ENCODE measurements at regions not wholly inside any gene's neighbourhood (a gene's known extent, or its start where the extent isn't known, plus 50 kb on each side); places are given as distances from the start of the nearest gene placed in this dataset.

DNA sequence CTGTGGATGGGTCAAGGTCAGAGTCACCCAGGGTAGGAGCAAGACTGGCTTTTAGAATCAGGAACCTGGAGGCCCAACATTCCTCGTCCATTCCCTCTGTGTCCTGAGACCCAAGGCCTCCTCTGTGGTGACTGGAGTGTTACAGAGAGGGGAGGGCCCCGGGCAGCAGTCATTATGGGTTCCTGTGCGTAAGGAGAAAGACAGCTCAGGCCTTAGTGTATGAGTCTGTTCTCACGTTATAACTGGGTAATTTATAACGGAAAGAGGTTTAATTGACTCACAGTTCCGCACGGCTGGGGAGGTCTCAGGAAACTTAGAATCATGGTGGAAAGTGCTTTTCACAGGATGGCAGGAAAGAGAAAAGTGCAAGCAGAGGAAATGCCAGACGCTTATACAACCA is 422.3 kb downstream of the TCERG1L start:
- DNase-seq (ENCODE audit: low spot score), result no peak
- TF ChIP-seq, protein P1, sequence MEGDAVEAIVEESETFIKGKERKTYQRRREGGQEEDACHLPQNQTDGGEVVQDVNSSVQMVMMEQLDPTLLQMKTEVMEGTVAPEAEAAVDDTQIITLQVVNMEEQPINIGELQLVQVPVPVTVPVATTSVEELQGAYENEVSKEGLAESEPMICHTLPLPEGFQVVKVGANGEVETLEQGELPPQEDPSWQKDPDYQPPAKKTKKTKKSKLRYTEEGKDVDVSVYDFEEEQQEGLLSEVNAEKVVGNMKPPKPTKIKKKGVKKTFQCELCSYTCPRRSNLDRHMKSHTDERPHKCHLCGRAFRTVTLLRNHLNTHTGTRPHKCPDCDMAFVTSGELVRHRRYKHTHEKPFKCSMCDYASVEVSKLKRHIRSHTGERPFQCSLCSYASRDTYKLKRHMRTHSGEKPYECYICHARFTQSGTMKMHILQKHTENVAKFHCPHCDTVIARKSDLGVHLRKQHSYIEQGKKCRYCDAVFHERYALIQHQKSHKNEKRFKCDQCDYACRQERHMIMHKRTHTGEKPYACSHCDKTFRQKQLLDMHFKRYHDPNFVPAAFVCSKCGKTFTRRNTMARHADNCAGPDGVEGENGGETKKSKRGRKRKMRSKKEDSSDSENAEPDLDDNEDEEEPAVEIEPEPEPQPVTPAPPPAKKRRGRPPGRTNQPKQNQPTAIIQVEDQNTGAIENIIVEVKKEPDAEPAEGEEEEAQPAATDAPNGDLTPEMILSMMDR (conservative IDR thresholded peaks at IDR 0.05; ENCODE audit: low read depth, low read length), result no peak
- no peak for TF ChIP-seq EZH2 (IDR thresholded peaks at IDR 0.05; ENCODE audit: borderline replicate concordance, low read depth, low read length, poor library complexity, severe bottlenecking)
- Histone ChIP-seq H3K4me3 (ENCODE audit: low read depth, low read length, poor library complexity, severe bottlenecking) (no peak overlapping the region), H3K4me1 (ENCODE audit: insufficient read depth, low read length, poor library complexity, severe bottlenecking) (peaks cover 4% of the 10 kb centered on the region), H3K9me3 (ENCODE audit: low read depth, low read length, poor library complexity, severe bottlenecking) (no peaks in the 10 kb centered on the region), H3K36me3 (ENCODE audit: insufficient read depth, low read length, poor library complexity, severe bottlenecking) (no peaks in the 10 kb centered on the region), H3K27ac (ENCODE audit: low read depth, low read length, poor library complexity, severe bottlenecking) (no peak overlapping the region), H3K27me3 (replicated peaks; ENCODE audit: insufficient read depth, low read depth, low read length, poor library complexity) (no peaks in the 10 kb centered on the region)
- ChIA-PET POLR2A (ENCODE audit: low non-redundant PET) (no interaction called here), CTCF (no interaction called here)
- BruUV-seq (replicated peaks), result no TSS peak
- intact Hi-C loops (cut with micrococcal nuclease; ENCODE audit: unreplicated experiment), result no loop called here

DNA sequence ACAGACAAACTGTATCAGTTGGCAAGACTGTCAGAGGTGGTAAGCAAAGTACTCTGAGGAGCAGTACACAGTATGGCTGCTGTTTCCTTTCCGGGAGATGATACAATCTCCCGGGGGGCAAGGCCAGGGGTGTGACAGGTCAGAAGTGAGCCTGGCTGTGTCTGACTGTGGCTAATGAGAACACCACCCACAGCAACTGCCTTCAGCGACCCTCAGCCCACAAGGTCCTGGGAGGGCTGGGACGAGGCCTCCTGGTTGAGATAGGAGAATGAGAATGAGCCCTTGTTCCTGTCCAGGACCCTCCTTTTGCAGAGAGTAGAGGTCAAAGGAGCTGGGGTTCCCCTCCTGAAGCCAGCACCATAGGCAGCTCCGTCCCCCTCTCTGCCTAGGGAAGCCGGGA is 421.7 kb downstream of the TCERG1L start:
- Histone ChIP-seq H3K9me3 (ENCODE audit: low read depth, low read length, poor library complexity, severe bottlenecking) (no peaks in the 10 kb centered on the region), H3K27me3 (replicated peaks; ENCODE audit: insufficient read depth, low read depth, low read length, poor library complexity) (no peaks in the 10 kb centered on the region), H3K27ac (ENCODE audit: low read depth, low read length, poor library complexity, severe bottlenecking) (no peak overlapping the region), H3K4me1 (ENCODE audit: insufficient read depth, low read length, poor library complexity, severe bottlenecking) (peaks cover 3% of the 10 kb centered on the region), H3K36me3 (ENCODE audit: insufficient read depth, low read length, poor library complexity, severe bottlenecking) (no peaks in the 10 kb centered on the region), H3K4me3 (ENCODE audit: low read depth, low read length, poor library complexity, severe bottlenecking) (no peak overlapping the region)
- POLR2A ChIA-PET (ENCODE audit: low non-redundant PET), result no interaction called here
- DNase-seq (ENCODE audit: low spot score), result no peak
- intact Hi-C loops (cut with micrococcal nuclease; ENCODE audit: unreplicated experiment), result no loop called here
- no TSS peak for BruUV-seq (replicated peaks)
- CTCF ChIA-PET, result no interaction called here
- TF ChIP-seq, protein P1 (conservative IDR thresholded peaks at IDR 0.05; ENCODE audit: low read depth, low read length), result no peak
- TF ChIP-seq EZH2 (IDR thresholded peaks at IDR 0.05; ENCODE audit: borderline replicate concordance, low read depth, low read length, poor library complexity, severe bottlenecking), result no peak

- no TSS peak for BruUV-seq (replicated peaks)
- intact Hi-C loops (cut with micrococcal nuclease; ENCODE audit: unreplicated experiment), result no loop called here
- Histone ChIP-seq H3K9me3 (ENCODE audit: low read depth, low read length, poor library complexity, severe bottlenecking) (no peaks in the 10 kb centered on the region), H3K27me3 (replicated peaks; ENCODE audit: insufficient read depth, low read depth, low read length, poor library complexity) (no peaks in the 10 kb centered on the region), H3K27ac (ENCODE audit: low read depth, low read length, poor library complexity, severe bottlenecking) (no peak overlapping the region), H3K4me1 (ENCODE audit: insufficient read depth, low read length, poor library complexity, severe bottlenecking) (no peaks in the 10 kb centered on the region), H3K36me3 (ENCODE audit: insufficient read depth, low read length, poor library complexity, severe bottlenecking) (no peaks in the 10 kb centered on the region), H3K4me3 (ENCODE audit: low read depth, low read length, poor library complexity, severe bottlenecking) (no peak overlapping the region)
- no peak for TF ChIP-seq EZH2 (IDR thresholded peaks at IDR 0.05; ENCODE audit: borderline replicate concordance, low read depth, low read length, poor library complexity, severe bottlenecking)
- TF ChIP-seq, protein P1 (conservative IDR thresholded peaks at IDR 0.05; ENCODE audit: low read depth, low read length), result no peak
- ChIA-PET CTCF (no interaction called here), POLR2A (ENCODE audit: low non-redundant PET) (no interaction called here)
- no peak for DNase-seq (ENCODE audit: low spot score)
Observed at GRCh38 chr10:130891066-130891465, 420.5 kb downstream of the TCERG1L start.

All from A673 (cell line).